Adrenal gland (tissue), 5 donors: ENCODE measurements at regions not wholly inside any gene's neighbourhood (a gene's known extent, or its start where the extent isn't known, plus 50 kb on each side); places are given as distances from the start of the nearest gene placed in this dataset.

Source experiments
- CTCF ChIP-seq, 6 experiments: fragments of 450-650 bp in 4 of 6; fragments of 200-600 bp in 2 of 6; sonication (generic) in 1 of 6; IDR thresholded peaks; 1 replicate in 5 of 6; 2 replicates in 1 of 6; pipeline versions ENCODE4 v1.5.1 to v1.8.0; 2016 to 2021; ENCODE audit warnings: antibody characterized with exemption in 6 of 6, mild to moderate bottlenecking in 2 of 6, moderate library complexity in 1 of 6
- POLR2A ChIP-seq, 2 donors: fragments of 450-650 bp; IDR thresholded peaks; one replicate each; pipeline ENCODE4 v1.6.1; 2017; ENCODE audit warnings: antibody characterized with exemption in 2 of 2, mild to moderate bottlenecking in 2 of 2, moderate library complexity in 1 of 2
- donor health status: DM: no; HTN: no; CAD: no.

GRCh38 chr15:31270767-31271166 is 55.9 kb upstream of the KLF13 start:
- TF ChIP-seq CTCF (IDR thresholded peaks at IDR 0.05) (no peak), POLR2A (IDR thresholded peaks at IDR 0.05) (no peak)
